ENCODE measurements at regions not wholly inside any gene's neighbourhood (a gene's known extent, or its start where the extent isn't known, plus 50 kb on each side); places are given as distances from the start of the nearest gene placed in this dataset.
"Not testable (repeated sequence)": the region's sequence is repeated elsewhere in the genome, so short reads cannot be mapped to it uniquely, and the experiment has no call there.

GRCh38 chr18:34942276-34942675, 98.9 kb upstream of the MAPRE2 start:
- WGBS (ENCODE audit: insufficient coverage, insufficient read length): no CpG with 5 or more reads among the region's 4 CpGs
- no peak for DNase-seq (ENCODE audit: low read depth, low spot score)
- Histone ChIP-seq H3K4me1 (ENCODE audit: control insufficient read depth, insufficient read depth, low read length) (no peaks in the 10 kb centered on the region), H3K36me3 (ENCODE audit: control insufficient read depth, insufficient read depth, low read length) (no peaks in the 10 kb centered on the region), H3K9me3 (ENCODE audit: control insufficient read depth, insufficient read depth, low read length) (no peaks in the 10 kb centered on the region), H3K27ac (ENCODE audit: low read length) (no peak overlapping the region), H3K4me3 (ENCODE audit: low read length) (no peak overlapping the region), H3K27me3 (ENCODE audit: control insufficient read depth, insufficient read depth, low read length) (no peaks in the 10 kb centered on the region)

- Histone ChIP-seq H3K27me3 (ENCODE audit: control insufficient read depth, insufficient read depth, low read length) (no peaks in the 10 kb centered on the region), H3K27ac (ENCODE audit: low read length) (no peak overlapping the region), H3K4me1 (ENCODE audit: control insufficient read depth, insufficient read depth, low read length) (no peaks in the 10 kb centered on the region), H3K36me3 (ENCODE audit: control insufficient read depth, insufficient read depth, low read length) (no peaks in the 10 kb centered on the region), H3K4me3 (ENCODE audit: low read length) (no peak overlapping the region), H3K9me3 (ENCODE audit: control insufficient read depth, insufficient read depth, low read length) (no peaks in the 10 kb centered on the region)
- DNase-seq (ENCODE audit: low read depth, low spot score): no peak
- WGBS (ENCODE audit: insufficient coverage, insufficient read length): no CpG with 5 or more reads among the region's 7 CpGs
Observed at GRCh38 chr18:34942975-34943374, 98.2 kb upstream of the MAPRE2 start.

- Histone ChIP-seq H3K9me3 (ENCODE audit: control insufficient read depth, insufficient read depth, low read length) (no peaks in the 10 kb centered on the region), H3K27ac (ENCODE audit: low read length) (no peak overlapping the region), H3K4me1 (ENCODE audit: control insufficient read depth, insufficient read depth, low read length) (no peaks in the 10 kb centered on the region), H3K36me3 (ENCODE audit: control insufficient read depth, insufficient read depth, low read length) (no peaks in the 10 kb centered on the region), H3K27me3 (ENCODE audit: control insufficient read depth, insufficient read depth, low read length) (no peaks in the 10 kb centered on the region), H3K4me3 (ENCODE audit: low read length) (no peak overlapping the region)
- WGBS (ENCODE audit: insufficient coverage, insufficient read length): no CpG with 5 or more reads among the region's 2 CpGs
- DNase-seq (ENCODE audit: low read depth, low spot score): no peak
Observed at GRCh38 chr18:34943587-34943986, 97.6 kb upstream of the MAPRE2 start.

GRCh38 chr18:34947711-34948125, 93.5 kb upstream of the MAPRE2 start:
- Histone ChIP-seq H3K4me3 (ENCODE audit: low read length) (no peak overlapping the region), H3K27ac (ENCODE audit: low read length) (no peak overlapping the region), H3K27me3 (ENCODE audit: control insufficient read depth, insufficient read depth, low read length) (no peaks in the 10 kb centered on the region), H3K36me3 (ENCODE audit: control insufficient read depth, insufficient read depth, low read length) (no peaks in the 10 kb centered on the region), H3K4me1 (ENCODE audit: control insufficient read depth, insufficient read depth, low read length) (no peaks in the 10 kb centered on the region), H3K9me3 (ENCODE audit: control insufficient read depth, insufficient read depth, low read length) (no peaks in the 10 kb centered on the region)
- no CpG with 5 or more reads among the region's 2 CpGs for WGBS (ENCODE audit: insufficient coverage, insufficient read length)
- DNase-seq (ENCODE audit: low read depth, low spot score): no peak

GRCh38 chr18:34951625-34952379, 89.4 kb upstream of the MAPRE2 start:
- no peak for DNase-seq (ENCODE audit: low read depth, low spot score)
- WGBS (ENCODE audit: insufficient coverage, insufficient read length): no CpG with 5 or more reads among the region's 6 CpGs
- Histone ChIP-seq H3K9me3 (ENCODE audit: control insufficient read depth, insufficient read depth, low read length) (no peaks in the 10 kb centered on the region), H3K27ac (ENCODE audit: low read length) (no peak overlapping the region), H3K4me3 (ENCODE audit: low read length) (no peak overlapping the region), H3K27me3 (ENCODE audit: control insufficient read depth, insufficient read depth, low read length) (no peaks in the 10 kb centered on the region), H3K4me1 (ENCODE audit: control insufficient read depth, insufficient read depth, low read length) (no peaks in the 10 kb centered on the region), H3K36me3 (ENCODE audit: control insufficient read depth, insufficient read depth, low read length) (no peaks in the 10 kb centered on the region)

- Histone ChIP-seq H3K9me3 (ENCODE audit: control insufficient read depth, insufficient read depth, low read length) (no peaks in the 10 kb centered on the region), H3K36me3 (ENCODE audit: control insufficient read depth, insufficient read depth, low read length) (no peaks in the 10 kb centered on the region), H3K27ac (ENCODE audit: low read length) (no peak overlapping the region), H3K27me3 (ENCODE audit: control insufficient read depth, insufficient read depth, low read length) (no peaks in the 10 kb centered on the region), H3K4me3 (ENCODE audit: low read length) (no peak overlapping the region), H3K4me1 (ENCODE audit: control insufficient read depth, insufficient read depth, low read length) (no peaks in the 10 kb centered on the region)
- WGBS (ENCODE audit: insufficient coverage, insufficient read length): no CpG with 5 or more reads among the region's 2 CpGs
- DNase-seq (ENCODE audit: low read depth, low spot score): no peak
Observed at GRCh38 chr18:34953212-34953611, 88.0 kb upstream of the MAPRE2 start.

GRCh38 chr18:34955494-34955893, 85.7 kb upstream of the MAPRE2 start:
- not testable (repeated sequence) for H3K4me3 ChIP-seq (ENCODE audit: low read length); H3K27ac ChIP-seq (ENCODE audit: low read length); H3K4me1 ChIP-seq (ENCODE audit: control insufficient read depth, insufficient read depth, low read length); DNase-seq (ENCODE audit: low read depth, low spot score); H3K36me3 ChIP-seq (ENCODE audit: control insufficient read depth, insufficient read depth, low read length); H3K27me3 ChIP-seq (ENCODE audit: control insufficient read depth, insufficient read depth, low read length); H3K9me3 ChIP-seq (ENCODE audit: control insufficient read depth, insufficient read depth, low read length)

GRCh38 chr18:34956663-34957062, 84.5 kb upstream of the MAPRE2 start:
- Histone ChIP-seq H3K4me3 (ENCODE audit: low read length) (no peak overlapping the region), H3K36me3 (ENCODE audit: control insufficient read depth, insufficient read depth, low read length) (no peaks in the 10 kb centered on the region), H3K27me3 (ENCODE audit: control insufficient read depth, insufficient read depth, low read length) (no peaks in the 10 kb centered on the region), H3K4me1 (ENCODE audit: control insufficient read depth, insufficient read depth, low read length) (no peaks in the 10 kb centered on the region), H3K9me3 (ENCODE audit: control insufficient read depth, insufficient read depth, low read length) (no peaks in the 10 kb centered on the region), H3K27ac (ENCODE audit: low read length) (no peak overlapping the region)
- no peak for DNase-seq (ENCODE audit: low read depth, low spot score)

- Histone ChIP-seq H3K4me3 (ENCODE audit: low read length) (no peak overlapping the region), H3K9me3 (ENCODE audit: control insufficient read depth, insufficient read depth, low read length) (no peaks in the 10 kb centered on the region), H3K4me1 (ENCODE audit: control insufficient read depth, insufficient read depth, low read length) (no peaks in the 10 kb centered on the region), H3K27me3 (ENCODE audit: control insufficient read depth, insufficient read depth, low read length) (no peaks in the 10 kb centered on the region), H3K27ac (ENCODE audit: low read length) (no peak overlapping the region), H3K36me3 (ENCODE audit: control insufficient read depth, insufficient read depth, low read length) (no peaks in the 10 kb centered on the region)
- DNase-seq (ENCODE audit: low read depth, low spot score): no peak
- WGBS (ENCODE audit: insufficient coverage, insufficient read length): no CpG with 5 or more reads among the region's 3 CpGs
Observed at GRCh38 chr18:34957119-34957863, 83.9 kb upstream of the MAPRE2 start.

- no peaks in the 10 kb centered on the region for H3K4me1 ChIP-seq (ENCODE audit: control insufficient read depth, insufficient read depth, low read length)
- no peak overlapping the region for H3K4me3 ChIP-seq (ENCODE audit: low read length)
- no peaks in the 10 kb centered on the region for H3K27me3 ChIP-seq (ENCODE audit: control insufficient read depth, insufficient read depth, low read length)
- H3K9me3 ChIP-seq (ENCODE audit: control insufficient read depth, insufficient read depth, low read length): no peaks in the 10 kb centered on the region
- no peaks in the 10 kb centered on the region for H3K36me3 ChIP-seq (ENCODE audit: control insufficient read depth, insufficient read depth, low read length)
- WGBS (ENCODE audit: insufficient coverage, insufficient read length): no CpG with 5 or more reads among the region's 2 CpGs
- DNase-seq (ENCODE audit: low read depth, low spot score): no peak
- H3K27ac ChIP-seq (ENCODE audit: low read length): no peak overlapping the region
Observed at GRCh38 chr18:34957864-34958259, 83.4 kb upstream of the MAPRE2 start.

Measured in iPS DF 6.9 (cell line).